NCI-H526 treated with DMSO at 0.1 percent for 48 hours (cell line): ENCODE measurements at regions not wholly inside any gene's neighbourhood (a gene's known extent, or its start where the extent isn't known, plus 50 kb on each side); places are given as distances from the start of the nearest gene placed in this dataset.

ENCODE experiments used
- DNase-seq: peaks from one replicate; lab custom pipeline; 2025; lab: John Stamatoyannopoulos, UW

GRCh38 chr17:74017466-74017865 is 186.0 kb upstream of the RPL38 start:
- no peak for DNase-seq

- DNase-seq: no peak
Measured at GRCh38 chr17:74018115-74018514, 185.4 kb upstream of the RPL38 start.

GRCh38 chr17:74019271-74019670 is 184.2 kb upstream of the RPL38 start:
- no peak for DNase-seq

GRCh38 chr17:74019860-74020259 is 183.6 kb upstream of the RPL38 start:
- no peak for DNase-seq

- DNase-seq: no peak
Measured at GRCh38 chr17:74020522-74020921, 183.0 kb upstream of the RPL38 start.

GRCh38 chr17:74024871-74025531 is 178.5 kb upstream of the RPL38 start:
- no peak for DNase-seq

GRCh38 chr17:74027444-74027843 is 176.0 kb upstream of the RPL38 start:
- DNase-seq: no peak

- DNase-seq: no peak
Measured at GRCh38 chr17:74028354-74029116, 174.9 kb upstream of the RPL38 start.

- no peak for DNase-seq
Measured at GRCh38 chr17:74031316-74032090, 172.0 kb upstream of the RPL38 start.

- no peak for DNase-seq
Measured at GRCh38 chr17:74032222-74032621, 171.3 kb upstream of the RPL38 start.

GRCh38 chr17:74037320-74037719 is 166.2 kb upstream of the RPL38 start:
- no peak for DNase-seq

GRCh38 chr17:74040291-74040690 is 163.2 kb upstream of the RPL38 start:
- DNase-seq: no peak

GRCh38 chr17:74040729-74041128 is 162.7 kb upstream of the RPL38 start:
- DNase-seq: no peak

GRCh38 chr17:74041869-74042640 is 161.4 kb upstream of the RPL38 start:
- no peak for DNase-seq

GRCh38 chr17:74042744-74043486 is 160.6 kb upstream of the RPL38 start:
- no peak for DNase-seq

GRCh38 chr17:74043976-74044375 is 159.5 kb upstream of the RPL38 start:
- no peak for DNase-seq

- no peak for DNase-seq
Measured at GRCh38 chr17:74045608-74046280, 157.7 kb upstream of the RPL38 start.

- no peak for DNase-seq
Measured at GRCh38 chr17:74049167-74049966, 154.1 kb upstream of the RPL38 start.

- DNase-seq: no peak
Measured at GRCh38 chr17:74049967-74050458, 153.5 kb upstream of the RPL38 start.

- DNase-seq: no peak
Measured at GRCh38 chr17:74051348-74051747, 152.1 kb upstream of the RPL38 start.
